CD14-positive monocyte (primary cell): ENCODE measurements at regions not wholly inside any gene's neighbourhood (a gene's known extent, or its start where the extent isn't known, plus 50 kb on each side); places are given as distances from the start of the nearest gene placed in this dataset.

Experiments used
- DNase-seq, 3 donors: peaks; one replicate each; pipeline ENCODE4 v3.0.0-alpha.2; 2011 to 2022
- H2AFZ ChIP-seq: 2 replicates; pipeline ENCODE4 v1.6.0; 2012; ENCODE audit warnings: mild to moderate bottlenecking, low read depth, low read length, inconsistent platforms; ENCODE audit not compliant: insufficient read depth, poor library complexity, severe bottlenecking
- H3K27ac ChIP-seq, 2 donors: 1 replicate in 1 of 2; 2 replicates in 1 of 2; pipeline ENCODE4 v1.5.1; 2012 to 2013; ENCODE audit warnings: low read length in 2 of 2, control low read depth in 1 of 2, inconsistent platforms in 1 of 2, low read depth in 1 of 2, mild to moderate bottlenecking in 1 of 2
- H3K27me3 ChIP-seq, 2 donors: one replicate each; pipeline versions ENCODE4 v1.6.0 to v1.6.1; 2011 to 2013; ENCODE audit warnings: low read length in 2 of 2; ENCODE audit not compliant: control insufficient read depth in 2 of 2, insufficient read depth in 2 of 2
- H3K36me3 ChIP-seq, 2 donors: replicated peaks in 1 of 2; 1 replicate in 1 of 2; 2 replicates in 1 of 2; pipeline versions ENCODE4 v1.5.1 to v1.6.1; 2012 to 2013; ENCODE audit warnings: low read length in 2 of 2, control low read depth in 1 of 2, inconsistent platforms in 1 of 2, mild to moderate bottlenecking in 1 of 2; ENCODE audit not compliant: insufficient read depth in 2 of 2, control insufficient read depth in 1 of 2
- H3K4me1 ChIP-seq, 2 donors: 1 replicate in 1 of 2; 2 replicates in 1 of 2; pipeline versions ENCODE4 v1.5.1 to v1.6.1; 2012 to 2013; ENCODE audit warnings: low read length in 2 of 2, control low read depth in 1 of 2, inconsistent platforms in 1 of 2, mild to moderate bottlenecking in 1 of 2, moderate library complexity in 1 of 2; ENCODE audit not compliant: insufficient read depth in 2 of 2, control insufficient read depth in 1 of 2
- H3K4me2 ChIP-seq: replicated peaks from 2 replicates; pipeline ENCODE3; 2012; ENCODE audit warnings: low read length, moderate library complexity, mild to moderate bottlenecking; ENCODE audit not compliant: poor library complexity, severe bottlenecking; ENCODE audit errors: extremely low read depth
- H3K4me3 ChIP-seq, 3 experiments: fragments of 200-600 bp in 1 of 3; sonication (generic) in 1 of 3; replicated peaks in 1 of 3; 1 replicate in 2 of 3; 2 replicates in 1 of 3; pipeline ENCODE4 v1.5.1; 2011 to 2013; ENCODE audit warnings: low read length in 3 of 3, mild to moderate bottlenecking in 3 of 3, control low read depth in 2 of 3, low read depth in 2 of 3, inconsistent platforms in 1 of 3, moderate library complexity in 1 of 3
- H3K79me2 ChIP-seq: 2 replicates; pipeline ENCODE4 v1.6.0; 2012; ENCODE audit warnings: mild to moderate bottlenecking, control low read depth, inconsistent platforms, low read length, moderate library complexity; ENCODE audit not compliant: insufficient read depth
- H3K9ac ChIP-seq: 2 replicates; pipeline ENCODE4 v1.6.0; 2017; ENCODE audit warnings: low read length, mild to moderate bottlenecking; ENCODE audit not compliant: insufficient read depth, poor library complexity, severe bottlenecking
- H3K9me3 ChIP-seq, 2 donors: replicated peaks in 1 of 2; 1 replicate in 1 of 2; 2 replicates in 1 of 2; pipeline versions ENCODE4 v1.5.1 to v1.6.1; 2012 to 2013; ENCODE audit warnings: low read length in 2 of 2, control low read depth in 1 of 2; ENCODE audit not compliant: control insufficient read depth in 1 of 2, insufficient read depth in 1 of 2
- H4K20me1 ChIP-seq: 2 replicates; pipeline ENCODE4 v1.6.0; 2012; ENCODE audit warnings: mild to moderate bottlenecking, low read length, control low read depth, moderate library complexity; ENCODE audit not compliant: insufficient read depth
- H3K27ac Mint-ChIP-seq, 7 donors: one replicate each; pipeline ENCODE4 v1.8.0; 2020; ENCODE audit warnings: mild to moderate bottlenecking in 7 of 7, mixed read lengths in 7 of 7, moderate library complexity in 6 of 7, inconsistent platforms in 2 of 7
- H3K27me3 Mint-ChIP-seq, 3 donors: one replicate each; pipeline ENCODE4 v1.8.0; 2021 to 2022; ENCODE audit warnings: low read depth in 3 of 3, mild to moderate bottlenecking in 3 of 3, mixed read lengths in 3 of 3, moderate library complexity in 3 of 3, inconsistent platforms in 1 of 3
- H3K36me3 Mint-ChIP-seq, 2 donors: one replicate each; pipeline ENCODE4 v1.8.0; 2020; ENCODE audit warnings: mixed read lengths in 2 of 2, inconsistent platforms in 1 of 2, mild to moderate bottlenecking in 1 of 2
- H3K4me1 Mint-ChIP-seq: one replicate; pipeline ENCODE4 v1.8.0; 2020; ENCODE audit warnings: mild to moderate bottlenecking, mixed read lengths
- H3K4me3 Mint-ChIP-seq, 2 donors: one replicate each; pipeline ENCODE4 v1.8.0; 2020; ENCODE audit warnings: mild to moderate bottlenecking in 2 of 2, mixed read lengths in 2 of 2, moderate library complexity in 1 of 2
- H3K9me3 Mint-ChIP-seq, 7 donors: one replicate each; pipeline ENCODE4 v1.8.0; 2020 to 2022; ENCODE audit warnings: mixed read lengths in 7 of 7, mild to moderate bottlenecking in 6 of 7, moderate library complexity in 6 of 7, inconsistent platforms in 2 of 7
- CTCF ChIP-seq: fragments of 200-600 bp; IDR thresholded peaks from one replicate; pipeline ENCODE4 v1.8.0; 2022; ENCODE audit warnings: antibody characterized with exemption, mild to moderate bottlenecking
- WGBS: methylation state at CpG from one replicate; pipeline ENCODE4 v1.1.5; 2013; ENCODE audit warnings: missing lambda C conversion rate; ENCODE audit not compliant: insufficient coverage; 5-methylcytosine and 5-hydroxymethylcytosine counted together
- intact Hi-C, 2 donors: fragments of 100-400 bp; cut with micrococcal nuclease; formaldehyde crosslinking; loops; one replicate each; pipeline versions ENCODE4 v1.15.0 to v1.15.1; 2023

GRCh38 chr17:69728816-69729215 is 314.3 kb downstream of the MAP2K6 start:
- Histone ChIP-seq H3K9me3 (no peaks in the 10 kb centered on the region), H3K79me2 (no peaks in the 10 kb centered on the region), H3K4me2 (no peak overlapping the region), H4K20me1 (no peaks in the 10 kb centered on the region), H3K4me1 (no peaks in the 10 kb centered on the region), H3K4me3 (no peak overlapping the region), H3K27ac (no peak overlapping the region), H2AFZ (no peak overlapping the region), H3K27me3 (no peaks in the 10 kb centered on the region), H3K36me3 (no peaks in the 10 kb centered on the region), H3K9ac (no peak overlapping the region)
- no peaks in the 10 kb centered on the region for H3K4me1 Mint-ChIP-seq
- DNase-seq, result no peak
- H3K36me3 Mint-ChIP-seq, result no peaks in the 10 kb centered on the region
- TF ChIP-seq CTCF, result no peak
- H3K4me3 Mint-ChIP-seq, result no peak overlapping the region
- intact Hi-C loops, result no loop called here
- peaks cover 0 to 2% (median 1%) of the 10 kb centered on the region in 3 donors for H3K27me3 Mint-ChIP-seq
- WGBS, result no CpG with 5 or more reads among the region's 2 CpGs
- H3K27ac Mint-ChIP-seq, result no peak overlapping the region
- peaks cover 0 to 1% (median 0%) of the 10 kb centered on the region in 7 donors for H3K9me3 Mint-ChIP-seq

DNA sequence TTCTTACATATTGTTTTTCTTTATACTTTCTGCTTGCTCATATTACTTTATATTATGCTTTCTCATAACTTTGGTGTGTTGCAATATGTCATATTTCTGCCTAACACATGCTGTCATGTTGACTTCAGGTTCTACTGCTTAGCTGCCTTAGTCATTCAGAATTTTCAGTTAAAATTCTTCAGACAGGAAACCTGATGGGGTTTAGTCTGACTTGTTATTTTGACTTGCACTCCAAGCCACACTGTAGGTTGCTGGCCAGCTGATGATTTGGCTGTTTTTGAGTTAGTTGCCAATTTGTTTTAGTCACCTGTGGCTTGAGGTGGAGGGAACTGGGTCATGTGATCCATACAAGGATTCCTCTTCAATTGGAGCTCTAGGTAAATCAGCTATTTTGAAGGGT is 315.4 kb downstream of the MAP2K6 start:
- DNase-seq, result no peak
- Mint-ChIP-seq H3K9me3 (peaks cover 0 to 1% (median 0%) of the 10 kb centered on the region in 7 donors), H3K4me1 (no peaks in the 10 kb centered on the region), H3K4me3 (no peak overlapping the region), H3K36me3 (no peaks in the 10 kb centered on the region), H3K27ac (no peak overlapping the region), H3K27me3 (peaks cover 0 to 2% (median 0%) of the 10 kb centered on the region in 3 donors)
- no peak for TF ChIP-seq CTCF
- Histone ChIP-seq H4K20me1 (no peaks in the 10 kb centered on the region), H3K27ac (no peak overlapping the region), H3K36me3 (no peaks in the 10 kb centered on the region), H2AFZ (no peak overlapping the region), H3K79me2 (no peaks in the 10 kb centered on the region), H3K27me3 (no peaks in the 10 kb centered on the region), H3K9ac (no peak overlapping the region), H3K4me3 (no peak overlapping the region), H3K9me3 (no peaks in the 10 kb centered on the region), H3K4me2 (no peak overlapping the region), H3K4me1 (no peaks in the 10 kb centered on the region)
- intact Hi-C loops, result no loop called here
